Amygdala (tissue), 56 donors: ENCODE measurements at regions not wholly inside any gene's neighbourhood (a gene's known extent, or its start where the extent isn't known, plus 50 kb on each side); places are given as distances from the start of the nearest gene placed in this dataset.

ENCODE experiments used
- DNase-seq, 56 donors: peaks; one replicate each; lab custom pipeline; 2025; lab: John Stamatoyannopoulos, UW

DNA sequence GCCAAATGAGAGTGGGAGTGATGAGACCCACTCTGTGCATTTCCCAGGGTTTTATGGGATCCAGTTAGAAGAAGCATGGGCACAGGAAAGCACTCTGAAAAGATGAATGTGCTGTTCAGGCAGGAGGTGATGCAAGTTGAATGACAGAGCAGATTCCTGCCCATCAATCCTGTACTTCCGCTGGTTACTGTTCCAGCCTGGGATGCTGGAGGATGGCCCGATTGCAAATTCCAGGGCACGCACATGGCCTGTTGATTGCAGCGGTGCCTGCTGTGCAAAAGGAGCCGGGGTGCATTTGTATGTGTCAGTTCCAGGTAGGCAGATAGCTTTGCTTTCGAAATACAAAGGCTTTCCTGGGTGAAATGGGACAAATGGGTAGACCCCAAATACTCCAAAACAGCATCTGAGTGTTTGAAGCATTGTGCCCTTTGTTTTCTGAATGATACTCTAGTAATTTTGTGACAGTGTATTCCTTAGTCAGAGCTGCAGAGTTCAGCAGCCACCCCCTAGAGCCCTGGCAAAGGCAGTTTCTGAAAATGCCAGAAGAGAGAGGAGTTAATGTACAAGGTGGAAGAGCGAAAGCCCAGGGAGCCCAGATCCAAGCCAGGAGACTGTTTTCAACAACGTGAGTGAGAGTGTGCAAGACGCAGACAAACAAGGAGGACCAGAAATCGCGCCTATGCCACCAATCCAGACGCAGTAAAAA is 454.2 kb upstream of the CLINT1 start:
- DNase-seq, result no peak

DNA sequence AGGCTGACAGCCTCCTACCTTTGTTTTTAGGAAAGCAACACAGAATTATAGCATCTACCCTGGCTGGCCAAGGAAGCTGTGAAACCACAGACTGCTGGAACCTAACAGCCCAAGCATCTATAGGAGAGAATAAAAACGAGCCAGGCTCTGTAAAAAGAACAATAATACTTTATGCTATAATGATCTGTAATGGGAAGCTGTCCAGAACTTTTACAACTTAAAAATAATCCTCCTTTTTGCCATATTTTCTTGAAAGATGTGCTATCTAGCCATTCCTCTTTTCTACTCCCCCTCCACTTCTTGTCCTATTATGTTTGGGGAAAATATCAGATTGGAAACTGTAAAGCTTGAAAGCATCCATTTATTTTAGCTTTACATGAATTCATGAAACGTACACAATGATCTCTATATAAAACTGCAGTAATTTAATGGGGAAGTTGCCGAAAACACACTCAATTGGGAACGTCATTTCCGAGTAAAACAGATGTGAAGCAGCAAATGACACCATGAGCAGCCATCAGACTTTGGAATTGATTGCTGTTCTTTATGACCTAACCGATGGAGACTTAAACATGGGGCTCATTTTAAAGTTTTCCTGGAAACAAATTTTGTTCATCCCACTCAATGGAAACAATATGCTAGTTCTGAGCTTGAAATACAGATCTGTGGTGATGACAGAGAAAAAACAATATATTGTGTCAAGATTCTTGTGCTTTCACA is 450.3 kb upstream of the CLINT1 start:
- DNase-seq, result no peak

GRCh38 chr5:158308429-158309025 is 449.6 kb upstream of the CLINT1 start:
- DNase-seq, result no peak

DNA sequence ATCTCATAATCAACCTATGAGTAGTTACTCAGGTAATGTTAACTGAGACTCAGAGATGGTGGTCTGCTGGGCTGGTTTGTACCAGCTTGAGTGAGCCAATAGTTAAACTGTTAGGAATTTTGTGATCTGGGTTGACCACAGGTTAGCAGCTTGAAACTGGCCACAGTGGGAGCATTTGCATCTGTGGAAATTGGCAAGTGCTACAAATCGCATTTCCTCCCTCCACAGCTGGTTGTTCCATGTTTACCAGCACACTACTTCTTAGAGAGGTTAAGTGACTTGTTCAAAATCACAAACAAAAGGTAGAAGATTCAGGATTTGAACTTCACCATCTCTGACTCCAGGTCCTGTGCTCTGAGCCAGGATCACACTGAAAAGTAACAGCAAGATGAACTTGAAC is 446.9 kb upstream of the CLINT1 start:
- DNase-seq, result no peak

DNA sequence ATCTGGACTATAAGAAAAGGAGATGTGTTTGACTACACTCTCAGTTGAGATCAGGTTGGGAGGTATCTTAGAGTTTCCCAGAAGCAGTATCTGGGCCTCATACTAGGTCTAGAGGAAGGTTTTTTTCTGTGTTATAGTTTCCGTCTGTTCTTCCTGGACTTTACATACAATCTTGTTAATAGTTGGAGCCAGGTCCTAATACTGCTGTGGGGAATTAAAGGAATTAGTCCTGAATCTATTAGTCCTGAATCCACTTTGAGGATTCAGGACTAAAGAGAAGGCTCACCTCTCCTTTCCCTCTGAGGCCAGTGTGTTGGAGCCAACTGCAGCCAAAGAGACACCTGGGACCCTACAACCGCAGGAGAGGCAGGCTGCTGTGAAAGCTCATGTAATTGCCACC is 445.7 kb upstream of the CLINT1 start:
- DNase-seq, result no peak

- no peak for DNase-seq
Observed at GRCh38 chr5:158303883-158304282, 444.9 kb upstream of the CLINT1 start.

DNA sequence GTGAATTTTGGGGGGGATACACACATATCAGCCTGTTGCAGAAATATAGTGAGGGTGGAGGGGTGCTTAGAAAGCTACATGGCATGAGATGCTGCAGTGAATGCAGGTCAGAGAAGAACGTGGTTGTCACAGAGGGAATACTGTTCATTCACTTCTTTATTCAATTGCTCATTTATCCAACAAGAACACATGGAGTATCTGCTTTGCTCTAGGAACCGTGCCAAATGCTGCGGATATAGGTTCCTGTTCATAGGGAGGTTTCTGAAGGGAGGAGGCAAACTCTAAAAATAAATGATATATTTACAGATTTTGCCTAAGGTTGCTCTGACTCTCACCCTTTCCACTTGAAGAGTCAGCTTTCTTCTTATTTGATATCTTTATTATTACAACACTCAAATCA is 444.3 kb upstream of the CLINT1 start:
- peak in 1 of 56 donors; percentile 18 for DNase-seq

GRCh38 chr5:158302029-158302428 is 443.1 kb upstream of the CLINT1 start:
- no peak for DNase-seq

DNA sequence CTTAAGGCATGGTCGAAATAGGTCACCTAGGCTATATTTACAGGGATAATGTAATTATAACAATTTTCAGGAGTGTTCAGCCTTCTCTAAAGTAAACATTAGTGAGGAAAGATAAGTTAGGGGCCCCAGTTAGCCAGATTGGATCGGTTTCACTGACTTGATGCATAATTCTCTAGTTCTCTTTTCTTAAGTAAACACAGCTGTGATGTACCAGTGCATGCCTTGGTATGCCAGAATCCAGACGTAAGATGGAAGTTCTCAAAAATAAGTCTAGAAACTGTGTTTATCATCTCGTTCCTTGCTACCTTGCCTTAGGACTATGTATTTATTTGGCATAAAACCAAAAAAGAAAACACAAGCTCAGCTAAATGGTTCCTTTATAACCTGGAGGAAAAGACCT is 442.2 kb upstream of the CLINT1 start:
- DNase-seq, result no peak

DNA sequence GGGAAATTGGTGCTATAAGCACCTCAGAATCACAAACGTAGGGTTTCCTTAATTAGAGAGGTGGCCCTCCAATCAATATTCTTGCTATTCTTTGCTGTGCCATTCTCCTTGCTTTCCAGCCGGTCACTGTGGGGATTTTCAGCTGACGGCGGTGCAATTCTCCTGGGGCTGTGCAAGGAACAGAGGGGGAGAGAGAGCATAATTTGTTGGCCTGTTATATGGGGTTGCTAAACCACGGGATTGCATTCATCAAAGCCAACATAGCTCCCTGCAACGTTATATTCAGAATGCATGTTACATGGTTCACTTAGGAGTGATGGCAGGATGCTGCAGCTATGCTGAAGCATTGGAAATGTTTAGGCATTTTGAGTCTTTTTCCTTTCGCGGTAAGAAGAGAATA is 441.3 kb upstream of the CLINT1 start:
- no peak for DNase-seq

DNA sequence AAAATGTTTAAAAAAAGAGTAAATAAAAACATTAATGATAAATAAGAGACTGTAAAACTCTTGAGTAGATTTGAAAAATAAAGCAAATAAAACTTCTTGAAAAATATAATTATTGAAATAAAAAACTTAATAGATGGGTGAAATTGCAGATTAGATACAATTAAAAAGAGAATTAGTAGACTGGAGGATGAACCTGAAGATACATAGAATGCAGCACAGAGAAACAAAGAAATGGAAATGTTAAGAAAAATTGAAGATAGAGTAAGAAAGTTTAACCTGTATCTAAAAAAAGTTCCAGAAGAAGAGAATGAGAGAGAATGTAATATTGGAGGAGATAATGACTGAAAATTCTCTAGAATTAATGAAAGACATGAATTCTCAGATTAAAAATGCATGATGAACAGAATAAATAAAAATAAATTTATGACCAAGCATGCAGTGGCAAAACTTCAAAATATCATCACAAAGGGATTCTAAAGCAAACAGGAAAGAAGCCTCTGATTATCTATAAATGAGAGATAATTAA is 438.1 kb upstream of the CLINT1 start:
- DNase-seq, result no peak

- DNase-seq, result no peak
Observed at GRCh38 chr5:158294701-158295100, 435.8 kb upstream of the CLINT1 start.

DNA sequence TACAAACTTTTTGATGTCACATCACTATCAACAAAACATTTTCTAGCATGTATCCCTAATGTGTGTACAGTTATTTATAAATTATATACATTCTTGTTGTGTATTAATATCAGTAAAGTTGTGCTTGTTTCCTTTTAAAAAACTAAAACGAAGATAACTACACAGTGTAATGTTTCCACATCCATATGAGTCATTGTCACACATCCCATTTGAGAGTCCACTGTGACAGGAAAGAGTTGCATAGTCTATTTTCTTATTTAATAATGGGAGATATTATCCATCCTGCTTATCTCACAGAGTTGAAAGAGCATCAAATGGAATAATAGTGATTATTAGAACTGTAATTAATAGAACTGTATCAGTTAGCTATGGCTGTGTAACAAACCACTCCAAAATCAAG is 434.0 kb upstream of the CLINT1 start:
- no peak for DNase-seq

DNA sequence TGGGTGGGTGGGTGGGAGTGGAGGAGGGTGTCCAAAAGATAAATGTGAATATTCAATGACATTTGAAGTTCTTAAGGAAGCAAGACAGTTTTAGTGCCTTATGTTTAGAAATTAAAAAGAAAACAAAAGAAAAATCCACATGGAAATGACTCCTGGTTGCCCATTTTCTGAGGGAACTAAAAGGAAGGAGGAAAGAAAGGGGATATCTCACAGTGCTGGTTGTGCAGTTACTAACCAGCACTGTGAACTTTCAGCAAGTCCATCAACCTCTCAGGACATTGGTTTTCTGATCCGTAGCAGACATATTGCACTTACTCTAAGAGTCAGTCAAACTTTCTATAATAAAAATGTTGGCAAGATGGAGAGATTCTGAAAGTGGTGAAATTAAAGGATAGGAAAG is 431.0 kb upstream of the CLINT1 start:
- DNase-seq, result no peak

DNA sequence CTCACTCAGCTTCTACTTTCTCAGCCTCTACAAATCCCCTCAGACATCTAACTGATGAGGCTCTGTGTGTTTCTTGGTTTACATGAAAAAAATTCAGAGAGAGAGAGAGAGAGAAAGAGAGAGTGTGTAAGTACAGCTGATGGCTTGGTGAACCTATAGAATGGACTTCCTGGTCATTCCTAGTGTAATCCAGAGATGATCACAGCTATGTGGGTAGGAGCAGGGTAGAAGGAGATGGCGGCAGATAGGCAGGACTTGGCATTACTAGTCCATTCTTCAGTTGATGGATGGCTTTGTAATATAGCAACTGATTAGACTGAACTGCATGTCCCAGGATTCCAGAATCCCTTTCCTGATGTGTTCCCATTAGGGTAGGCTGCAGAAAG is 429.3 kb upstream of the CLINT1 start:
- DNase-seq, result no peak

- DNase-seq, result no peak
Observed at GRCh38 chr5:158287643-158288271, 428.8 kb upstream of the CLINT1 start.

GRCh38 chr5:158286827-158287226 is 427.9 kb upstream of the CLINT1 start:
- no peak for DNase-seq

DNA sequence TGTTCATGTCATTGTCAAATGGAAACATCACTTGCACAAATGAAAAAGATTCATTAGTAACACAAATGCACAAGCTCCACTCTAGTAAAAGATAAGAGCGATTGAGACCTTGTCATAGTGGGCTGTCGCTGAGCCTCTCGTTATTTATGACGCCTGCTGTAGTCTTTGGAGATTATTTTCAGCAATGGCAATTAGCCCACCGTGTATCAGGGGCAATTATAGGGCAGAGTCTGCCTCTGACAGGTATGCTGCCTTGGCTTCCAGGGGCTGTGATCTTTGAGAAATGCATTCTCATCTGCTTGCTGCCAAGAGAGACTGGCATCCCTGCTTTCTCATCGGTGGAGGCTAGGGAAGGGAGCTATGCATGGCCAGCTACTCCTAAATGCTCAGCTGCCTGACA is 426.8 kb upstream of the CLINT1 start:
- no peak for DNase-seq

GRCh38 chr5:158284242-158284641 is 425.3 kb upstream of the CLINT1 start:
- DNase-seq, result no peak

GRCh38 chr5:158283397-158283796 is 424.5 kb upstream of the CLINT1 start:
- no peak for DNase-seq

DNA sequence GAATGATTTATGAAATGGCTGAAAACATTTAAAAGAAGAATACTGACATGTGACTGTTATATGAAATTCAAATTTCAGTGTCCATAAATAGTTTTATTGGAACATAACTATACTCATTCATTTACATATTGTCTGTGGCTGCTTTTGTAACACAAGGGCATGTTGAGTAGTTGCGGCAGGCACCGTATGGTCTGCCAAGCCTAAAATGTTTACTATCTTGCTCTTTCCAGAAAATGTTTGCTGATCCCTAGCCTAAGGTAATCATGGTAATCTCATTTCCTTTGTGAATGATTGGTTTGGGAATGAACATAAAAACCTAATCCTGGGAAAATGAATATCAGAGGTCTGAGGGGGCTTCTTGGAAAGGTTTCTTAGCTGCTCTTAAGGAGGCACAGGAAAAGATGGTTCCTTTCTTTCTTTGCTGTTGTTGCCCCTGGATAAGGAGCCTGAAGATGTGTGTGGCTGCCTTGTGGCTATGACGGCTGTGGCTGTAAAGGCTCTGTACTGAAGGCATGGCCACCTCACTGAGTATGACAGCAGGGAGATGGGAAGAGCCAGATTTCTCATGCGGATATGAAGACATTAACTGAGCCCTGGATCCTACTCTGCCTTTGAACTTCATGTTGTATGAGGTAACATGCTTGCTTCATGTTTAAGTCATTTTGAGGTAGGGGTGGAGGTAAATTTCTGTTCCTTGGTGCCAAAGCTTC is 419.4 kb upstream of the CLINT1 start:
- DNase-seq, result no peak
